ENCODE measurements at regions not wholly inside any gene's neighbourhood (a gene's known extent, or its start where the extent isn't known, plus 50 kb on each side); places are given as distances from the start of the nearest gene placed in this dataset.

- no peak overlapping the region for H3K4me3 ChIP-seq (ENCODE audit: control insufficient read depth, low read depth, low read length)
- no peak for TF ChIP-seq CTCF (IDR thresholded peaks at IDR 0.05; ENCODE audit: control insufficient read depth, insufficient read depth, low read depth, low read length, missing control alignments)
- no peak for DNase-seq (ENCODE audit: low read depth)
Measured at GRCh38 chr11:98090861-98091505, 929.8 kb upstream of the CNTN5 start.

GRCh38 chr11:98099371-98099770 is 921.4 kb upstream of the CNTN5 start:
- H3K4me3 ChIP-seq (ENCODE audit: control insufficient read depth, low read depth, low read length) = no peak overlapping the region
- DNase-seq (ENCODE audit: low read depth) = no peak
- TF ChIP-seq CTCF (IDR thresholded peaks at IDR 0.05; ENCODE audit: control insufficient read depth, insufficient read depth, low read depth, low read length, missing control alignments) = no peak

- DNase-seq (ENCODE audit: low read depth) = no peak
- no peak for TF ChIP-seq CTCF (IDR thresholded peaks at IDR 0.05; ENCODE audit: control insufficient read depth, insufficient read depth, low read depth, low read length, missing control alignments)
- no peak overlapping the region for H3K4me3 ChIP-seq (ENCODE audit: control insufficient read depth, low read depth, low read length)
Measured at GRCh38 chr11:98100689-98101088, 920.1 kb upstream of the CNTN5 start.

GRCh38 chr11:98101329-98101728 is 919.4 kb upstream of the CNTN5 start:
- H3K4me3 ChIP-seq (ENCODE audit: control insufficient read depth, low read depth, low read length) = no peak overlapping the region
- DNase-seq (ENCODE audit: low read depth) = no peak
- no peak for TF ChIP-seq CTCF (IDR thresholded peaks at IDR 0.05; ENCODE audit: control insufficient read depth, insufficient read depth, low read depth, low read length, missing control alignments)

- no peak overlapping the region for H3K4me3 ChIP-seq (ENCODE audit: control insufficient read depth, low read depth, low read length)
- no peak for TF ChIP-seq CTCF (IDR thresholded peaks at IDR 0.05; ENCODE audit: control insufficient read depth, insufficient read depth, low read depth, low read length, missing control alignments)
- no peak for DNase-seq (ENCODE audit: low read depth)
Measured at GRCh38 chr11:98104249-98104648, 916.5 kb upstream of the CNTN5 start.

GRCh38 chr11:98107736-98108135 is 913.0 kb upstream of the CNTN5 start:
- no peak overlapping the region for H3K4me3 ChIP-seq (ENCODE audit: control insufficient read depth, low read depth, low read length)
- no peak for DNase-seq (ENCODE audit: low read depth)
- no peak for TF ChIP-seq CTCF (IDR thresholded peaks at IDR 0.05; ENCODE audit: control insufficient read depth, insufficient read depth, low read depth, low read length, missing control alignments)

- no peak for DNase-seq (ENCODE audit: low read depth)
- no peak overlapping the region for H3K4me3 ChIP-seq (ENCODE audit: control insufficient read depth, low read depth, low read length)
- no peak for TF ChIP-seq CTCF (IDR thresholded peaks at IDR 0.05; ENCODE audit: control insufficient read depth, insufficient read depth, low read depth, low read length, missing control alignments)
Measured at GRCh38 chr11:98110030-98110429, 910.7 kb upstream of the CNTN5 start.
